ENCODE measurements at regions not wholly inside any gene's neighbourhood (a gene's known extent, or its start where the extent isn't known, plus 50 kb on each side); places are given as distances from the start of the nearest gene placed in this dataset.

DNA sequence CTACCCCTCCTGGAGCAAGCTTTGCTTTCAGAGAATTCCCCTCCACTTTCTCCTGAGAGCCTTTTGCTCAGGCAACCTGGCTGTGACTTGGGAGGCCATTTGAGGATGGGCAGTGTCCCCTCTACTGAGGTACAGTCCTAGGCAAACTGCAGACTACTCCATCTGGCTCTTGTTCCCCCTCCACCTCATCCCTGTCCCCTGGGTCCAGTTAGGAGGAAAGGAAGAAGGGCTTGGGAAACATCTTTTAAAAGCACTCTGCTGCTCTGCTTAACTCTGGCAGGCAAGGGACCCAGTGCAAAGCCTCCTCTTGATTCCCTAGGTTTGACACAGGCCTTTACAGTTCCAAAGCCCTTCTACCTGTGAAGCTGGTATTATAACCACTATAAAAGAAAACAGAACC lies 108.2 kb downstream of the NAV1 start:
- Histone ChIP-seq H3K27me3 (ENCODE audit: control insufficient read depth in 2 of 2, insufficient read depth in 2 of 2, low read length in 2 of 2) (peaks cover 2 to 39% of the 10 kb centered on the region in 2 donors), H2AFZ (ENCODE audit: insufficient read depth, low read depth, low read length, poor library complexity, severe bottlenecking) (no peak overlapping the region), H3K9me3 (replicated peaks in 1 of 2; ENCODE audit: control insufficient read depth in 1 of 2, insufficient read depth in 1 of 2, low read length in 2 of 2) (no peaks in the 10 kb centered on the region), H3K4me1 (ENCODE audit: control insufficient read depth in 1 of 2, insufficient read depth in 2 of 2, low read length in 2 of 2) (peaks cover 19 to 27% of the 10 kb centered on the region in 2 donors), H4K20me1 (ENCODE audit: insufficient read depth, low read length) (no peaks in the 10 kb centered on the region), H3K4me2 (replicated peaks; ENCODE audit: extremely low read depth, low read length, poor library complexity, severe bottlenecking) (no peak overlapping the region), H3K27ac (ENCODE audit: low read depth in 1 of 2, low read length in 2 of 2) (no peak overlapping the region), H3K9ac (ENCODE audit: insufficient read depth, low read length, poor library complexity, severe bottlenecking) (no peak overlapping the region), H3K79me2 (ENCODE audit: insufficient read depth, low read length) (no peaks in the 10 kb centered on the region), H3K4me3 (replicated peaks in 1 of 3; ENCODE audit: low read depth in 2 of 3, low read length in 3 of 3) (no peak overlapping the region), H3K36me3 (replicated peaks in 1 of 2; ENCODE audit: control insufficient read depth in 1 of 2, insufficient read depth in 2 of 2, low read length in 2 of 2) (no peaks in the 10 kb centered on the region)
- peaks cover 36 to 41% (median 38%) of the 10 kb centered on the region in 3 donors for H3K27me3 Mint-ChIP-seq (ENCODE audit: low read depth in 3 of 3)
- H3K9me3 Mint-ChIP-seq = peaks cover 1 to 7% (median 4%) of the 10 kb centered on the region in 7 donors
- peaks cover 20% of the 10 kb centered on the region for H3K4me1 Mint-ChIP-seq
- TF ChIP-seq, protein P1, sequence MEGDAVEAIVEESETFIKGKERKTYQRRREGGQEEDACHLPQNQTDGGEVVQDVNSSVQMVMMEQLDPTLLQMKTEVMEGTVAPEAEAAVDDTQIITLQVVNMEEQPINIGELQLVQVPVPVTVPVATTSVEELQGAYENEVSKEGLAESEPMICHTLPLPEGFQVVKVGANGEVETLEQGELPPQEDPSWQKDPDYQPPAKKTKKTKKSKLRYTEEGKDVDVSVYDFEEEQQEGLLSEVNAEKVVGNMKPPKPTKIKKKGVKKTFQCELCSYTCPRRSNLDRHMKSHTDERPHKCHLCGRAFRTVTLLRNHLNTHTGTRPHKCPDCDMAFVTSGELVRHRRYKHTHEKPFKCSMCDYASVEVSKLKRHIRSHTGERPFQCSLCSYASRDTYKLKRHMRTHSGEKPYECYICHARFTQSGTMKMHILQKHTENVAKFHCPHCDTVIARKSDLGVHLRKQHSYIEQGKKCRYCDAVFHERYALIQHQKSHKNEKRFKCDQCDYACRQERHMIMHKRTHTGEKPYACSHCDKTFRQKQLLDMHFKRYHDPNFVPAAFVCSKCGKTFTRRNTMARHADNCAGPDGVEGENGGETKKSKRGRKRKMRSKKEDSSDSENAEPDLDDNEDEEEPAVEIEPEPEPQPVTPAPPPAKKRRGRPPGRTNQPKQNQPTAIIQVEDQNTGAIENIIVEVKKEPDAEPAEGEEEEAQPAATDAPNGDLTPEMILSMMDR (IDR thresholded peaks at IDR 0.05) = no peak
- no peak overlapping the region for H3K27ac Mint-ChIP-seq
- no peak overlapping the region for H3K4me3 Mint-ChIP-seq
- H3K36me3 Mint-ChIP-seq = peaks cover 0 to 4% of the 10 kb centered on the region in 2 donors
- DNase-seq = no peak
- intact Hi-C loops (cut with micrococcal nuclease) = no loop called here

DNA sequence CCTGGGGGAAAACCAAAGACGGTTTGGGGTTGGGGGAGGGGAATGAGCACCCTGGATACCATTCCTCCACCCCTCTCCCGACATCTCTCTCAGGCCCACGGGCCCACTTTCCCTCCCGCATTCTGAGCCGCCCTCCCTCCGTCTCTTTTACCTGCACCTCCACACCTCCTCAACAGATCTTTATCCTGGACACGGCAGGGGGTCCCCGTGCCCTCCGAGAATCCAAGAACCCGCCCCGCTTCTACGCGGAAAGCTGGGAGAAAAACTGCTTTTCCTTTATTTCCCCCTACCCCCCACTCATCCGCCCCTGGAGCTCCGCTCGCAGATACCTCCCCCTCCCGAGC lies 108.8 kb downstream of the NAV1 start:
- Histone ChIP-seq H3K27me3 (ENCODE audit: control insufficient read depth in 2 of 2, insufficient read depth in 2 of 2, low read length in 2 of 2) (peaks cover 2 to 39% of the 10 kb centered on the region in 2 donors), H3K4me2 (replicated peaks; ENCODE audit: extremely low read depth, low read length, poor library complexity, severe bottlenecking) (peak overlapping the region; percentile 80), H3K79me2 (ENCODE audit: insufficient read depth, low read length) (no peaks in the 10 kb centered on the region), H3K4me1 (ENCODE audit: control insufficient read depth in 1 of 2, insufficient read depth in 2 of 2, low read length in 2 of 2) (peaks cover 19 to 27% of the 10 kb centered on the region in 2 donors), H3K4me3 (replicated peaks in 1 of 3; ENCODE audit: low read depth in 2 of 3, low read length in 3 of 3) (peak overlapping the region in 1 of 3 experiments; percentile 70), H3K9me3 (replicated peaks in 1 of 2; ENCODE audit: control insufficient read depth in 1 of 2, insufficient read depth in 1 of 2, low read length in 2 of 2) (no peaks in the 10 kb centered on the region), H2AFZ (ENCODE audit: insufficient read depth, low read depth, low read length, poor library complexity, severe bottlenecking) (no peak overlapping the region), H3K36me3 (replicated peaks in 1 of 2; ENCODE audit: control insufficient read depth in 1 of 2, insufficient read depth in 2 of 2, low read length in 2 of 2) (no peaks in the 10 kb centered on the region), H3K27ac (ENCODE audit: low read depth in 1 of 2, low read length in 2 of 2) (no peak overlapping the region), H4K20me1 (ENCODE audit: insufficient read depth, low read length) (no peaks in the 10 kb centered on the region), H3K9ac (ENCODE audit: insufficient read depth, low read length, poor library complexity, severe bottlenecking) (no peak overlapping the region)
- Mint-ChIP-seq H3K36me3 (peaks cover 0 to 4% of the 10 kb centered on the region in 2 donors), H3K4me1 (peaks cover 20% of the 10 kb centered on the region), H3K4me3 (peak overlapping the region; percentile 68 to 89), H3K27me3 (ENCODE audit: low read depth in 3 of 3) (peaks cover 36 to 41% (median 38%) of the 10 kb centered on the region in 3 donors), H3K27ac (no peak overlapping the region), H3K9me3 (peaks cover 0 to 3% (median under 1%) of the 10 kb centered on the region in 7 donors)
- intact Hi-C loops (cut with micrococcal nuclease) = no loop called here
- TF ChIP-seq, protein P1 (IDR thresholded peaks at IDR 0.05) = no peak
- 74% methylated on average over 13 of the region's 17 CpGs for WGBS (ENCODE audit: insufficient coverage)
- DNase-seq = no peak

Data from CD14-positive monocyte (primary cell).